IPS-20b (cell line): ENCODE measurements at regions not wholly inside any gene's neighbourhood (a gene's known extent, or its start where the extent isn't known, plus 50 kb on each side); places are given as distances from the start of the nearest gene placed in this dataset.

ENCODE experiments used
- H3K27ac ChIP-seq: one replicate; pipeline ENCODE4 v1.5.1; 2013; ENCODE audit warnings: low read length
- H3K27me3 ChIP-seq: 2 replicates; pipeline ENCODE4 v1.6.1; 2013; ENCODE audit warnings: mild to moderate bottlenecking, low read length, inconsistent platforms; ENCODE audit not compliant: insufficient read depth
- H3K36me3 ChIP-seq: 2 replicates; pipeline ENCODE4 v1.6.1; 2013; ENCODE audit warnings: low read depth, mild to moderate bottlenecking, inconsistent platforms, low read length, moderate library complexity; ENCODE audit not compliant: insufficient read depth
- H3K4me1 ChIP-seq: 2 replicates; pipeline ENCODE4 v1.6.1; 2013; ENCODE audit warnings: mild to moderate bottlenecking, control low read depth, inconsistent platforms, low read length, moderate library complexity; ENCODE audit not compliant: insufficient read depth
- H3K4me3 ChIP-seq: 2 replicates; pipeline ENCODE4 v1.5.1; 2013; ENCODE audit warnings: mild to moderate bottlenecking, low read length, inconsistent platforms
- H3K9ac ChIP-seq: 2 replicates; pipeline ENCODE4 v1.6.1; 2013; ENCODE audit warnings: low read depth, mild to moderate bottlenecking, inconsistent platforms, low read length, moderate library complexity
- H3K9me3 ChIP-seq: 2 replicates; pipeline ENCODE4 v1.6.1; 2013; ENCODE audit warnings: mild to moderate bottlenecking, low read depth, low read length, inconsistent platforms; ENCODE audit not compliant: insufficient read depth

DNA sequence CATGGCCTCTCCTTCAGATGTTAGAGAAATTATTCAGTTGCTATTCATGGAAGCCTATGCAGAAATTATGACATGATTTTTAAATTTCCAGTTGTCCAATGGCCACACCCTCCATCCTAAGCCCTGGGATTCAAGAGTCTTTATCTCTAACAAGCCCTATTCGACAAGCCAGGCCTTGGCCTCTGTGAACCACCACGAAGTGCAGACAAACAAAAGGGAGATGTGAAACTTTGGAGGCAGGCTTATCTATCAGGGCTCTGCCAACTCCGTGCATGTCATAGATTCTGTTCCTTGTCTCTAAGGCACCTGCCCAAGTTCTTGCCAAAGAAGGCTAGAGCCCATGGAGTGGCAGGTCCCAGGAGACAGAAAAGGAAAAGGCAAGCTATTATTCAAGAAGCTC, 212.4 kb upstream of the ADAMTS9 start:
- Histone ChIP-seq H3K27me3 (no peaks in the 10 kb centered on the region), H3K9me3 (no peaks in the 10 kb centered on the region), H3K9ac (no peak overlapping the region), H3K4me3 (no peak overlapping the region), H3K27ac (no peak overlapping the region), H3K36me3 (no peaks in the 10 kb centered on the region), H3K4me1 (peaks cover 15% of the 10 kb centered on the region; the same call in 1 of the 2 replicates)

DNA sequence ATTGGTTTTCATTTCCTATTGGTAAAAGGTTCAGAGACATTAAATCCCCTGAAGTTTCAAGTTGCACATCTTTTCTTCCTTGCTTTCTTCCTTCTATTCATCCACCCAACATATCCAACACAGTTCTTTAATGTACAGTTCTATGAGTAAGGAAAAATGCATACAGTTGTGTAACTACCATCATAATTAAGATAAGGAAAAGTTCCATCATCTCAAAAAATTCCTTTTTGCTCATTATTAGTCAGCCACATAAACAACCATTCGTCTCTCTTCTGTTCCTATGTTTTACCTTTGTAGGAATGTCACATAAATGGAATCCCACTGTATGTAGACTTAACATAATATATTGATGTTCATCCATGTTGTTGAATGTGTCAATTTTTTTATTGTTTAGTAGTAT, 211.1 kb upstream of the ADAMTS9 start:
- Histone ChIP-seq H3K9ac (no peak overlapping the region), H3K36me3 (no peaks in the 10 kb centered on the region), H3K27ac (no peak overlapping the region), H3K4me1 (peaks cover 16% of the 10 kb centered on the region; the same call in 1 of the 2 replicates), H3K27me3 (no peaks in the 10 kb centered on the region), H3K4me3 (no peak overlapping the region), H3K9me3 (no peaks in the 10 kb centered on the region)

DNA sequence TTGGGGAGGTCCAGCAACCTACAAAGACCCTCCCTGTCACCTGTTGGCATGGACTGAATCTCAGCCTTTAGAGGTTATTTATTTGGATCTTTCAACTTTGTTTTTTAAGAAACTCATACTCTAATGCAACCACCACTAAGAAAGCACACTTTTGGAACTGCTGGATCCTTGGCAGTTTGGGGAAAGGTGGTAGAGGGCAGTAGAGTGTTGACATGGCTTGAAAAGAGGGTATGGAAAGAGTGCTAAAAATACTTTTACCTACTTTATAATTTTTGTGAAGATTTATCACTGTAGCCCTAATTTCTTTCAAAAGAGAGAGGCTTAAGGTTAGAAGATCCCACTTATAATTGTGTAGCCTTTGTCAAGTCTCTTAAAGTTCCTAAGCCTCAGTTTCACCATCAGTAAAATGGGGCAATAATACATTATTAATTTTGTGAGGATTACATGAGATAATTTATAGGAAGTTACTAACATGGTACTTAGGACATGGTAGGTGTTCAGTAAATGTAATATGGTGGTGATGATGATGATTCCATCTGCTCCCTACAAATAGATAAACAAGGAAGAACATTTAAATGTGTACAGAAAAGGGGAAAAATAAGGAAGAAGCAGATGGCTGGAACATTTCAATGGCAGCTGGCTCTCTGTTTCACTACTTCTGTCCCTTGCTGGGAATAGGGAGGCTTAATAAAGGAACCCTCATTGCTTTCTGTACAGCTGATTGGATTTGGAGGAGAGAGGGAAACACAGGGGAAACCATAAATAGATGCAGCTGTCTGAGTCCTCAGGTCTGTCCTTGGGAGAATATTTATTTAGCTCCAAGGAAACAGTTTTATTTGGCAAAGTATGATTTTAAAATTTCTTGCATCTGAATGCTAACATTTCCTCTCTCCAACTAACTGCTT, 208.4 kb upstream of the ADAMTS9 start:
- no peaks in the 10 kb centered on the region for H3K36me3 ChIP-seq
- no peaks in the 10 kb centered on the region for H3K9me3 ChIP-seq
- peaks cover 4% of the 10 kb centered on the region; the same call in 1 of the 2 replicates for H3K4me1 ChIP-seq
- no peak overlapping the region for H3K27ac ChIP-seq
- no peak overlapping the region for H3K9ac ChIP-seq
- no peaks in the 10 kb centered on the region for H3K27me3 ChIP-seq
- H3K4me3 ChIP-seq, result no peak overlapping the region

DNA sequence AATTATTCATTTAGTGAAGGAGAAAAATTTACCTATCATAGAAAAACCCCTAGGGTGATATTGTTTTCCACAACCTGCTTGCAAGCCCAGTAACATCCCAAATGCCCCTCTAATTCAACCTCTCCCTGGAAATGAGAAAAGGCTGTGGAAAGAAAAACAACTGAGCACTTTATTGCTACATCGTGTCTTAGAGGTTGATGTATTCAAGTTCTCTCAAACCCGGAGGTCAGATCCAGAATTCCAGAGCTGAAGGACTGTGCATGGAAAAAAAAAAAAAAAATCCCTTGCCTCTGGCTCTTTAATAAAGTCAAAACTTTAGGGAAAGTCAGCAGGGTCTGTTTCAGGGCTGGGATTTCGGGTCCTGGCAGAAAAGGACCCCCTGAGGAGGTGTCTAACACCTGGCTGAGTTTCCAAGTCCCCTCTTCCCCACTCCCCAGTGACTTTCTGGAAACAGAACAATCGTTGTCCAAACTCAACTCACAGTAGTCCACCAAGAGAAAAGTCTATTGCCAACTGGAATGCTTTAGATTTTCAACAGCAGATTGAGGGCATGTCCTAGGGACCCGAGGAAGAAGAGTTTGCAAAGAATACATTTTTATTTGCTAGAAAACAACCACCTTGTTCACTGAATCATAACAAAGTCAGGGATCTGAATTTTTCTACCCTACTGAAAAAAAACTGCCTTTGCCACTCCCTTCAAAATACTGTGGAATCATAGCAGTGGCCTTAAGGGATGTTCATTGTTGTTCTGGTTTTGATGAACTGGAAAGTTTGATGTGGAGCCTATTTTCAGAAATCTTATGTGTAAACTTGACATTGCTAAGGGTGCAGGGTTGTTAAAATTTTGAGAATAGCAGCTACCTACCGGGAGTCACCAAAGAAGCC, 207.5 kb upstream of the ADAMTS9 start:
- no peak overlapping the region for H3K27ac ChIP-seq
- peaks cover 10% of the 10 kb centered on the region; the same call in 1 of the 2 replicates for H3K4me1 ChIP-seq
- H3K9ac ChIP-seq, result no peak overlapping the region
- no peaks in the 10 kb centered on the region for H3K9me3 ChIP-seq
- no peaks in the 10 kb centered on the region for H3K36me3 ChIP-seq
- no peaks in the 10 kb centered on the region for H3K27me3 ChIP-seq
- no peak overlapping the region for H3K4me3 ChIP-seq

DNA sequence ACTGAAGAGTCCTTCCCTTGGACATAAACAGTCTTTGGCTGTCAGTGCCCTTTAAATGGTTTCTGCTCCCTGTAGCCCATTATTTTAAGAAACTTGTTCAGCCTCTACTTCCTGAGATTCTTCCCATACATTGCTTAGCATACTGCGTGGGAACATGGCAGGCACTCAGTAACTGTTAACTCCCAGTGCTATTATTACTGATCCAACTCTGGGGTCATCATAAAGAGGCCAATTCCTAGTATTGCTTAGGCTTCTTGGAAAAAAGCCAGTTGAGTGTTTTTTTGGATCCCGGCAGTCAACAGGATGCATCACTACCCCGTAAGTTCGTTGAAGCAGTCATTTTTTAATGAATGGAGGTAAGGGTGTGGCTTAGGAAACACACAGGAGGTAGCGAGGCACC, 206.2 kb upstream of the ADAMTS9 start:
- no peaks in the 10 kb centered on the region for H3K9me3 ChIP-seq
- no peak overlapping the region for H3K27ac ChIP-seq
- peaks cover 15% of the 10 kb centered on the region; the same call in 1 of the 2 replicates for H3K4me1 ChIP-seq
- no peaks in the 10 kb centered on the region for H3K36me3 ChIP-seq
- H3K9ac ChIP-seq, result no peak overlapping the region
- H3K27me3 ChIP-seq, result no peaks in the 10 kb centered on the region
- no peak overlapping the region for H3K4me3 ChIP-seq

DNA sequence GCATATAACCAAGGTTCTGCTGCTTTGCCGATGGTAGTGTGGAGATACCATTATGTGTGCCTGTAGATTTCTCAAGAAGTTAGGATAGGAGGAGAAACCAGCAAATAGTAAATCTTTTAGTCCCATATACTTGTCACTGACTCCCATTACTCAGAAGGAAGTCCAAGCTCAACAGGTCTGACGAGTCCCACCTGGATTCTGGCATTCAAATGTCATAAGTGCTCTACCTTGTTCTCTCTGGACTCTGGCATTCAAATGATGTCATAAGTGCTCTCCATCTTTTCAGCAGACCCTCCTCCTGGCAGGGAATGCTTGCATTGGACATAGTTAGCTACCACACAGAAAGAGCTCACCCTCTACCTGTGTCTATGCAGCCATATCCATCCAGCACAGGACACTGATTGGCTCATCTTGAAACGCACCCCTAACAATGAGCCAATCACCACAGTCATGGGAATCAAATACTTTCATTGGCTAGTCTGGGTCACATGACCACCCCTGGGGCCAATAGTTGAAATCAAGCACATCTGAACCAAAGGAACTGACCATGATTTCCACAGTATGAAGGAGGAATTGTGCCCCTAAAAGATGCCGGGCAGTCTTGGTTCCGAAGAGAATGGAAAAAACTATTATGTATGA, 205.0 kb upstream of the ADAMTS9 start:
- Histone ChIP-seq H3K9ac (no peak overlapping the region), H3K9me3 (no peaks in the 10 kb centered on the region), H3K27ac (no peak overlapping the region), H3K27me3 (no peaks in the 10 kb centered on the region), H3K4me3 (no peak overlapping the region), H3K4me1 (peaks cover 15% of the 10 kb centered on the region; the same call in 1 of the 2 replicates), H3K36me3 (no peaks in the 10 kb centered on the region)

DNA sequence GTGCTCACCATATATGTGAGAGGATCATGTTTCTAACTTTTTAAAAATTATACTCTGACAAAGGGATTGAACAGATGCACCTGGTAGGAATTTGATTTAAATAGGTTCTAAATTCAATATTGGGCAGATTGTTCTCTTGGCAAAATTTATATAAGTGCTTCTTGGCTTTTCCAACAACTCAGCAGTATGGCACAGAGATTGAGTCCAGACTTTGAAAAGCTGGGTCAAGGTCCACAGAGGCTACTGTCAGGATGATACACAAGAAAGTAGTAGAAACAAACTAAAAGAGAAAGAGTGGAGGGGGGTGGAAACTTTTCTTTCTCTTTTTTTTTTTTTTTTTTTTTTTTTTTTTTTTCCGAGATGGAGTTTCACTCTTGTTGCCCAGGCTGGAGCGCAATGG, 203.2 kb upstream of the ADAMTS9 start:
- Histone ChIP-seq H3K27me3 (no peaks in the 10 kb centered on the region), H3K9me3 (no peaks in the 10 kb centered on the region), H3K9ac (no peak overlapping the region), H3K4me1 (peaks cover 15% of the 10 kb centered on the region; the same call in 1 of the 2 replicates), H3K27ac (no peak overlapping the region), H3K4me3 (no peak overlapping the region), H3K36me3 (no peaks in the 10 kb centered on the region)

DNA sequence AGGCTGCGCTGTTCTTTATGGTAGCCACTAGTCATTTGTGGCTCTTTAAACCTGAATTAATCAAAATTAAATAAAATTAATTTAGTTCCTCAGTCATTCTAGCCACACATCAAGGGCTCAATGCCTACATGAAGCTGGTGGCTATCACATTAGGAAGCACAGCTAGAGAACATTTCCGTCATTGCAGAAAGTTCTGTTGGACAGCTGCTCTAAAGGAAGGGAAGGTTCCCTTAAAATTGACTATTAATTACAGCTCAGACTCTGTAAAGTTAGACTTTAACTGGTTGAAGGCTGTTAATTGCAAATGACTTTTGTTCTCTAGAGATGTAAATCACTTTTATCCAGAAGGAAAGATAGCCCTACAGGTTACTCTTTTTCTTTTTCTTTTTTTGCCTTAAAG, 202.7 kb upstream of the ADAMTS9 start:
- no peak overlapping the region for H3K9ac ChIP-seq
- peaks cover 15% of the 10 kb centered on the region; the same call in 1 of the 2 replicates for H3K4me1 ChIP-seq
- no peaks in the 10 kb centered on the region for H3K36me3 ChIP-seq
- H3K27me3 ChIP-seq, result no peaks in the 10 kb centered on the region
- no peak overlapping the region for H3K27ac ChIP-seq
- no peak overlapping the region for H3K4me3 ChIP-seq
- H3K9me3 ChIP-seq, result no peaks in the 10 kb centered on the region

DNA sequence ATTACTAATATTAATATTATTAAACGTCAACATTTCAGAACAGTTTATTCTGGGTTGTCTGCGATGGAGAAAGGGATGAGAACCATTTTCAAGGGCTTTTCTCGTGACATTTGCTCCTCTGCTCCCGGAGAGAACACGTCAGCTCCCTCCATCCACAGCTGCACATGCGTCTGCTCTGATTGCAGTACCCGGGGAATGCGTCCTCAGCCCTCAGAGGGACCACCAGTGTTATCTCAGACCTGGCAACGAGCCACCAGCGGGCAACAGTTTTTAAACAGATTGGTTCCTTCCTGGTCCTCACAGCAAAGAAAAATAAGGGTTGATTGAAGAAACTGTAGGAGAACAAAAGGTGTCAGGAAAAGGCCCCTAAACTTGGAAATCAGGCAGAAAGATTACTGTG, 202.2 kb upstream of the ADAMTS9 start:
- H3K27me3 ChIP-seq, result no peaks in the 10 kb centered on the region
- no peak overlapping the region for H3K27ac ChIP-seq
- H3K36me3 ChIP-seq, result no peaks in the 10 kb centered on the region
- H3K9ac ChIP-seq, result no peak overlapping the region
- H3K9me3 ChIP-seq, result no peaks in the 10 kb centered on the region
- H3K4me1 ChIP-seq, result peaks cover 12% of the 10 kb centered on the region; the same call in 1 of the 2 replicates
- no peak overlapping the region for H3K4me3 ChIP-seq

DNA sequence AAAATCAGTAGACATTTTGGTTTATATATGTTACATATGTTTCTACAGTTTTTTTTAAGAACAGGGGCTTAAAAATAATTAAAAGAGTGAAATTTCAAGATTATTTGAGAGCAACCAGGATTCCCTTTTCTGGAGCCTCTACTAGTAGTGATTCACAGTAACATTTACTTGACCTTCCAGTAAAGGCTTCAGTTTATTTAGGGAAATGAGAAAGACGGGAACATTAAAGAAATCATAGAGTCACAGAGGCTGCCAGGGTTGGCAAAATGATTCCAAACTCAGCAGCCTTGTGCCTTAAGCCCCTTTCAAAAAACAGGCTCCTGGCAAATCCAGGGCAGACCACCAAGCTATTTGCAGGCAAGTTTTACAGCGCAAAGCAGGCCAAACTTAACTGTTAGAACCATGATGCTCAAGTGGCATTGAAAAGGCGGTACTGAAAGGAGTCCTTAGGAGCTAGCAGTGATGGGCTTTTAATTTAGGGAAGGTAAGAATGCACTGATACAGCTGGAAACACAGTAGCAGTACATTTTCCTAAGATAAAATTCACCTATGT, 201.1 kb upstream of the ADAMTS9 start:
- Histone ChIP-seq H3K4me3 (no peak overlapping the region), H3K9ac (no peak overlapping the region), H3K9me3 (no peaks in the 10 kb centered on the region), H3K27ac (no peak overlapping the region), H3K36me3 (no peaks in the 10 kb centered on the region), H3K4me1 (peaks cover 12% of the 10 kb centered on the region; the same call in 1 of the 2 replicates), H3K27me3 (no peaks in the 10 kb centered on the region)

DNA sequence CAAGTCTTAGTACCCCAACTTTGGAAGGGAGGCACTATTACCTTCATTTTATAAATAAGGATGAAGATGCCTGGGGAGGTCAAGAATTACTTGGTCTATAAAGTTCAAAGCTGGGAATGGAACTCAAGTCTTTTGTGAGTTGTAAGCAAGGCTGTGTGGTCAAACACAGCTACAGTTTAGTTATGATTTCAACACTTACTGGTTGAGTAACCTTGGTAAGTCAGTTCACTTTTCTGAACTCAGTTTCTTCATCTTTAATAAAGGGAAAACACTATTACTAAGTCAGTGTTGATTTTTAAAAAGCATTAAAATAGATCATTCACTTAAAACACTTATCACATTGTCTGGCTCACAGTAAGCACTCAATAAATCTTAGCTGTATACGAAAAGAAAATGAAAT, 200.4 kb upstream of the ADAMTS9 start:
- no peak overlapping the region for H3K27ac ChIP-seq
- no peaks in the 10 kb centered on the region for H3K36me3 ChIP-seq
- peaks cover 12% of the 10 kb centered on the region; the same call in 1 of the 2 replicates for H3K4me1 ChIP-seq
- no peak overlapping the region for H3K4me3 ChIP-seq
- H3K27me3 ChIP-seq, result no peaks in the 10 kb centered on the region
- H3K9me3 ChIP-seq, result no peaks in the 10 kb centered on the region
- H3K9ac ChIP-seq, result no peak overlapping the region
